ENCODE measurements at regions not wholly inside any gene's neighbourhood (a gene's known extent, or its start where the extent isn't known, plus 50 kb on each side); places are given as distances from the start of the nearest gene placed in this dataset.
"Not testable (repeated sequence)": the region's sequence is repeated elsewhere in the genome, so short reads cannot be mapped to it uniquely, and the experiment has no call there.

DNA sequence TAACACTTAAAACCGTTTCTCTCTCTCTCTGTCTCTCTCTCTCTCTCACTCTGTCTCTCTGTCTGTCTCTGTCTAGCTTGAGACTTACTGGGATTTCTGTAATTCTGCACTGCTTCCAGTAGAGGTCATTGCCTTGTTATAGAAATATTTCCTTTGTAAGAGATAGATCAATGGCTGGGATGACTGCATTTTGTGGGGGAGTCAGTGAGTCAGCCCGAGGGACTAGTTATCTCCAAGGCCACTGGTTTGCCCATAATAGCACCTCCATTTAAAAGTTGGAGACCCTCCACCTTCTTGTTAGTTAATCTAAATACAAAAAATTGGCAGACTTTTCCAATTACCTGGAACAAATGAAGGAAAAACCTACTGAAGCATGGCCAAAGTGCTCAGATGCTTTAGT, 547.2 kb downstream of the LRRC70 start:
- intact Hi-C loops (cut with micrococcal nuclease): no loop called here

DNA sequence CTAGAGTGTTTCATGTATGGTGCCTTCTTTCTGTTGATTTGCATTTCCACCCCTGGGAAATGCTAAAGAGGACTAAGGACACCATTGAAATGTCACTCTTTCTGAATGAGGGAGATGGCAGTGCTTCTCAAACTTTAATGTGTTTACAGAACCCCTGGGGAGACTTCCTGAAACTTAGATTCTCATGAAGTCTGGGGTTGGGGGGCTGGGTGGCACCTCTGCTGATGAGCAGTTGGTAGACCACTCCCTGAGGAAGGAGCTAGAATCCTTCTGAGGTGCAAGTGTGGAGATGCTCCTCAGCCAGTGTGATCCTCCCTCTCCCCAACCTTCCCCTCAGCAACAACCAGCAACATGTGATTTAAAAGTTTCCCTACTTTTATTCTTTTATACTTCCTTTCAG, 546.8 kb downstream of the LRRC70 start:
- intact Hi-C loops (cut with micrococcal nuclease): no loop called here

DNA sequence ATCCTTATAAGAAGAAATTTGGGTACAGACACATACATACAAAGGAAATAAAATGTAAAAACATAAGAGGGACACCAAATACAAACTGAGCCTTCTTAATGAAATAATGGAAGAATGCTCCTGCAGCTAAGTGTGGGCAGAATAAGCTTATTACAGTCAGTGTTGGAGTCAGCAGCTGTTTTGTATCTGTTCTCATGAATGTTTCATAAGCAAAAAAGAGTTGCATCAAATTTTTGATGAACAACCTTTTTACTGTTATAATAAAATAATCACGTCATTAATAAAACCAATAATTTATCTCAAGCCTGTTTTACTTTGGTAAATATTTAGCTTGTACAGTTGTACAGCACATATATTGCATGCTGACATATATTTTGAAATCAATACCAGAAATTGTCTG, 545.6 kb downstream of the LRRC70 start:
- intact Hi-C loops (cut with micrococcal nuclease): no loop called here

DNA sequence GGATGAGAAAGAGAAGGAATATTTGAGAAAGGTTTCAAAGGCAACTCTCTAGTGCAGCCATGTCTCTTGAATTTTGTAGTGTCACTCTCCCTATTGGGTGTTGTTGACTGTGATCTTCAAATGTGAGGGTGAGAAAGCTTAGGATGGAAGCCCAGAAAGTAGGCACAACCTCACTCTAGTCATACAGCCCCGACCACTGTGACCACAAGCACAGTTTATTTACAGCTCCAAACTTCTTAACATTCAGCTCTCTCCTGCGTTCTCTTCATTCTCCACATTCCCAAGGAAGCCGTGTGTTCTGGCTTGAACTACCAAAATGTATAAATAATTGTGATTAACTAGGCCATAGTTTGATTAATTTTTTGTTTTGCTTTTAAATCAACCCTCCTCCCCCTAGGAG, 542.9 kb downstream of the LRRC70 start:
- intact Hi-C loops (cut with micrococcal nuclease): no loop called here

DNA sequence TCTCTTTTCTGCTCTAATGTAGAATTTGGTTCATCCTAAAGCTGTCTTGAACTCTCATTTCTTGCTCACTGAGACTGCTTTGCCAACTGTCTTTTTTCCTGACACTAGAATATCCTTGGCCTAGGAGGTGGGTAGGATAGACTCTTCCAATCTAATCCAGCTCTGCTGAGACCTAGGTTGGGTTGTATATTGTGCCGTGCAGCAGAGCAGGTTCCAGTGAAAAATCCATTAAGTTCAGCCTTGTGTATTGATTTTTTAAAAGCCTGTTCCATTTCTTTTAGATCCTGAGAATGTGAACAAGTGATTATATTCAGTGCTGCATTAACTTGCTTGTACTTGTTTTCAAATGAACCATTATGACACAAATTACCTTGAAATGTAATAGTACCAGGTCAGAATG, 539.6 kb downstream of the LRRC70 start:
- intact Hi-C loops (cut with micrococcal nuclease): no loop called here

DNA sequence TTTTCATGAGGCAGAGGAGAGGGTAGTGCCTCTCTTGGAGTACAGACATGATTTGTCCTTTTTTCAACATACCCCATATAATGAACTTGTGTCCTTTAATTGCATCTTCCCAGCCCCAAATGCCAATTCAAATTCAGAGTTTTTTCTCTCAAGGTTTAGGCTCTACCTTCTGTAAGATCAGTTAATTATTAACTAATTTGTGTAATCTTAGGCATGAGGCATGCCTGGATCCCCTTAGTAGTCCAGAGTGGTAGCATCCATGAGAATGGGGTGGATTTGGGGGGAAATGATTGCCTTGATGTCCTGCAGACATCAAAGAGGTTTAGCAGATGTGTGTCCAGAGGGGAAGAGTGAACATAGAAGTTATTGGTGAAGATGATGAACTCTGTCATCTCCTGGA, 533.3 kb downstream of the LRRC70 start:
- intact Hi-C loops (cut with micrococcal nuclease): no loop called here

DNA sequence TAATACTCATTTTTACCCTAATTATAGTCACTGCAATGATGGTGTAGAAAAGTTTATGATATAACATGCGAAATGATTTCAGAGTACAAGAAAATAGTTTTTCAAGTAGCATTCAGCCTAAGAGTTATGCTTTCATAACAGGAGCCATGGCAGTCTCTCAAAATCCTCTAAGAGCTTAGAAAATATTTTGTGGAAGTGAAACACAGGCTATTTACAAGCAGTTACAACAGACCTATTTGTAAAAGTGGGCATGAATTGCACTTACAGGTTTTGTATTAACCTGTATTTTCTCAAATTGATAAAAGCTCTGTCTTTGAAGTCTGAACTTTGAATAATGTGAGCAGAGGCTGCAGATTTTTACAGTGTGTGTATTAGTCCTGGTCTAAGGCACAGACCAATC, 523.3 kb downstream of the LRRC70 start:
- intact Hi-C loops (cut with micrococcal nuclease): no loop called here

DNA sequence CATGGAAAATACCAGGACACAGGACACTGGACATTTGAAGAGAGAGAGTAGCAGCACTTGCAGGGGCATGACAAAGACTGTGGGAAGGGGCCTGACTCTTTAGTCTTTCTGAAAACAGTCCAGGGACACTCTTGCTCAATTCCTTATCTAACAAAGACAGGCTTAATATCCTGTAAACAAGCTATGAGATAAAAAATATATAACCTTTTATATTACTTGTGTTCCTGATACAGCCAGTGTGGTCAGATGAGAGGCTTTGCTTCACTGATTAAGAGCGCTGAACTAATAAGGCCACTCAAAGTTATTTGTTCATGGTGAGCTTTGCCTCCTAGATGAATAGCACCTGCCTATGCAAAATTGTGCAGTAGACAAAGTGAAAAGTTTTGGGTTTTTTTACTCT, 518.7 kb downstream of the LRRC70 start:
- intact Hi-C loops (cut with micrococcal nuclease): no loop called here

DNA sequence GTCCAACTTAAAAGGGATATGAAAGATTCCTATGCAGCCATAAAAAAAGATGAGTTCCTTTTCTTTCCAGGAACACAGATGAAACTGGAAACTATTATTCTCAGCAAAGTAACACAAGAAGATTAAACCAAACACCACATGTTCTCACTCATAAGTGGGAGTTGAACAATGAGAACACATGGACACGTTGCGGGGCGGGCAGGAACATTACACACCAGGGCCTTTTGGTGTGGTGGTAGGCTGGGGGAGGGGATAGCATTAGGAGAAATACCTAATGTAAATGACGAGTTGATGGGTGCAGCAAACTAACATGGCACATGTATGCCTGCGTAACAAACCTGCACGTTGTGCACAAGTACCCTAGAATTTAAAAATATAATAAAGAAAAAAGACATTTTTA, 516.1 kb downstream of the LRRC70 start:
- intact Hi-C loops (cut with micrococcal nuclease): no loop called here

DNA sequence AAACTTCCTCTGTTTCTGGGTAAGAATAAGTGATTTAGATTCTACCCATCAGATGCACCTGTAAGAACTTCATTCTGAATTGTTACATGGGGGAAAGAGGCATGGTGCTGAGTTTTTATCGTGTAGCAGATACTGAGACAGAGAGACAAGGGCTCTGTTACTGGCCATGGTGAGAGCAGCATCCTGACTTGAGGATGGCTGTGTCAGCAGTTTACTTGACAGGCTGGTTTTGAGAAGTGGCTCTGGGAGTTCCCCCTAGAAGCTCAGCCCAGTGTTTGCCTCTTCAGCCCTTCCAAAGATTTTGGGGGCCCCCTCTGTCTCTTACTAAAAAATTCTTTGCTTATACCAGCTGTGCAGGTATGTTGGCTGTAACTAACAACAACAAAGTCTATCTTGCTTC, 510.5 kb downstream of the LRRC70 start:
- intact Hi-C loops (cut with micrococcal nuclease): no loop called here

DNA sequence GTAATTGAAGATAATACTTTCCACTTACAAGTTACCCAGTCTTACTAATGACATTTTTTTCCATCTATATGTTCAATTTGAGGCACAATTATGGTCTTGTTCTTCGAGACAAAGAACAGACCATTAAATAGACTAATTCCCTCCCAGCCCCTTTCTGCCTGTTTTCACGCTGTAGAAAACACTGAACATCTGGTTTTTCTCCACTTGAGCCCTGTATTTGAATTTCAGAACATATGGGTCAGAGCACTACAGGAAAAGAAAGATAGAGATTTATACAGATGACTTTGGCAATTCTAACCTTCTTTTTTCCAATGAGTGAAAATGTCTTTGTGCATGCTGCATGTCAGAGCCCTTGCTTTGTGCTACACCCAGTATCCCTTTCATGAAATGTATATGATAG, 506.9 kb downstream of the LRRC70 start:
- intact Hi-C loops (cut with micrococcal nuclease): no loop called here

DNA sequence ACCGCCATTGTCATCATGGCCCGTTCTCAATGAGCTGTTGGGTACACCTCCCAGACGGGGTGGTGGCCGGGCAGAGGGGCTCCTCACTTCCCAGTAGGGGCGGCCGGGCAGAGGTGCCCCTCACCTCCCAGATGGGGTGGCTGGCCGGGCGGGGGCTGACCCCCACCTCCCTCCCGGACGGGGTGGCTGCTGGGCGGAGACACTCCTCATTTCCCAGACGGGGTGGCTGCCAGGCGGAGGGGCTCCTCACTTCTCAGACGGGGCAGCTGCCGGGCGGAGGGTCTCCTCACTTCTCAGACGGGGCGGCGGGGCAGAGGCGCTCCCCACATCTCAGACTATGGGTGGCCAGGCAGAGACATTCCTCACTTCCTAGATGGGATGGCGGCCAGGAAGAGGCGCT, 505.1 kb downstream of the LRRC70 start:
- intact Hi-C loops (cut with micrococcal nuclease): not testable (repeated sequence)

DNA sequence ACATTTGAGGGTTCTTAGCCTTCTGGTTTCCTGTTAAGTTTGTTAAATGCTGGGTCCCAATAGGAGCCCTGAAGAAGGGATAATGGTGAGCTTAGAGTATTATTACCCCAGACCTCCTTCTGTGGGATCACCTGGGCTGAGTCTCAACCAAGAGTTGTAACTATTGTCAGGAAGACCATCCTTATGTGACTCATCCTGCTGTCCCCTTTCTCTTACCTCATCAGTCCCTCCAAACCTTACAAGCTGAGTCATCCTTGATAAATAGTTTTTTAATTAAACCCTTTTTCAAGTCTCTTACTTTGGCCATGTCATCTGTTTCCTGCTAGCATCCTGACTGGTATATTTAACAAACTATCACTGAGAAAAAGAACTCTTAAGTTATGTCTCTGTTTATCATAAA, 502.8 kb downstream of the LRRC70 start:
- intact Hi-C loops (cut with micrococcal nuclease): no loop called here

DNA sequence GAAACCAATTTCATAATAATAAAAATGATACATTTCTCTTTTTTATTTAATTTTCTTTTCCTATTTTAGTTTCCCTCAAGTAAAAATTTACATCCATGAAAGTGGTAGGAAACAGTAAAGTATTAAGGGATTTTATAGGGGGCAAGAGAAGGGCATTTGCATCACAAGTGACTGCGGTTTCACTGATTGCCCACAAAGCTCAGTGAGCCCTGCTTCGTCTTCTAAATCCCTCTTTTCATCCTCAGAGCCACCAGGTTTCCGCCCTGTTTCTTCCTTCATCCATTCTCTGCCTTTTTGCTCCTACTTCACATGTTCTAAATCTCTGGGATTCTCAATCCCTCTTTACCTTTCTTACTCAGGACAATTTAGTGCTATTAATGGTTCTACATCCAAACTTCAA, 491.4 kb downstream of the LRRC70 start:
- intact Hi-C loops (cut with micrococcal nuclease): no loop called here

DNA sequence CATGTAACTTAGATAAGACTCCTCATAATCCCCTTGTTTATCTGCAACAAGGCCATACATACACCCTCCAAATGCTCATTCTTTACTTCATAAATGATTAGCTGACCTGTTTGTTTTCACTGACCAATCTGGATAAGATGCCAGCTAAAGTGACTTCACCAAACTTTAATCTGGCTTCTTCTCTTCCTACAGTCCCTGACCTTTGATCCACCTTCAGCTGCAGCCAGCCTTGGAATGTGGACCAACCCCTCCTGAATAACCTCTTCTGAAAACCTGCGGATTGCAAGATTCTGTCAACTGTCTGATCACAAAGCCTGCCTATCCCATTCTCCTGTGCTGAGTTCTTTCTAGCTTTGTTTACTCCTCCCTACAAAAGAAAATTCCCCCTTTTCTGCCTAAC, 476.8 kb downstream of the LRRC70 start:
- intact Hi-C loops (cut with micrococcal nuclease): no loop called here

DNA sequence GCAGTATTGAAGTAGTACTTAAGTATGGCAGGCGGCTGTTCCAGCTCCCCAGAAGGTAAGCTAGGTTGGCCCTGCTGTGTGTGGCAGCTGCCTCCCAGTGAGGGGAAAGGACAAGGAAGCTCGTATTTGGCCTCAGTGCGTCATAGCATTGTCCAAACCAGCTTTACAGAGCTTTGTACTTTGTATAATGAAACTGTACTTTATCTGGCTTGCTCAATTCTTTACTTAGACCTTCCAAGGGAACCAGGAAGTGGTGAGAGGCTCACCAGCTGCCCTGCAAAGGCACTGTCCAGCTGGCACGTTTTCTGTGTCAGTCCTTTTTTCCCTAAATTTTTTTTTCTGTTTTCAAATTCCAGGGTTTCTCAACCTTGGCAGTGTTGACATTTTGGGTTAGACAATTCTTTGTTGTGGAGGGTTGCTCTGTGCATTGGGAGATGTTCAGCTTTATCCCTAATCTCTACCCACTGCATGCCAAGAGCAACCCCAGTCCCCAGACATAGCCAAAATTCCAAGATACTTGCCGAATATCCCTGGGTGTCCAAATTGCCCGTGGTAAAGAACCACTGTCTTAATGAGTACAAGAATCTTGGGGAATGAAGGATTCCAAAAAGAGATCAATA, 474.5 kb downstream of the LRRC70 start:
- intact Hi-C loops (cut with micrococcal nuclease): no loop called here

DNA sequence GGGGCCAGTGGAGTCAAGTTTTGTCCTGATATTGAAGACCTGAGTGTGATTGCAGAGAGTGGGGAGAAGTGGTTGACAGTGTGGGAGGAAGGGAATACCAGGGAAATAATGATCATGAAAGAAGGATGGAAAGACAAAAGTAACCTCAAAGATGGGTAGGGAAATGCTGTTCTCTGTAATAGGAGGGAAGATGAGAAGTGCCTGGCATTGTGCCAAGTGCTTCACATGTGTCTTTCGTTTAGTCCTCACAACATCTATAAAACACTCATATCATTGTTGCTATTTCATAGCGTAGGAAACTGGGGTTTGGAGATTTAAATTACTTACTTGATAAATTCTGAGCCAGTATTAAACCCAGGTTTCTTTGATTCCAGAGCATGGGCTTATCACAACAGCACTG, 472.3 kb downstream of the LRRC70 start:
- intact Hi-C loops (cut with micrococcal nuclease): no loop called here

DNA sequence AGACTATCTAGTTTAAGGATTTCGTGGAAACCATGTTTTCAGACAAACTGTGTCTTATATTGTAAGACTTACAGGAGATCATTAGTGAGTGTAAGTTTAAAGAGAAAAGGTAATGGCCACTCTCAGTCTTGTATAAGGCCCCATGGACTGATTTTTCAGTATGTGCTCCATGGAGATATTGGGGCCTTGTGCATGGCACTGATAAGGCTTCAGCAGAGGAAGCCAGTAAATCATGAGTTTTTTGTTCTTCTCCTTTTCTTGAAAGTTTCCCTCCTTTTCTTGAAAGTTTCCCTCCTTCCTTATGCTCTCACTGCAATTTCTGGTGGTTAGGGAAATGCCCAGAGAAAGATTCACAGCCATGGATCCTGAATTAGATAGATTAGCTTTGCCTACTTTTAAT, 471.3 kb downstream of the LRRC70 start:
- intact Hi-C loops (cut with micrococcal nuclease): no loop called here

DNA sequence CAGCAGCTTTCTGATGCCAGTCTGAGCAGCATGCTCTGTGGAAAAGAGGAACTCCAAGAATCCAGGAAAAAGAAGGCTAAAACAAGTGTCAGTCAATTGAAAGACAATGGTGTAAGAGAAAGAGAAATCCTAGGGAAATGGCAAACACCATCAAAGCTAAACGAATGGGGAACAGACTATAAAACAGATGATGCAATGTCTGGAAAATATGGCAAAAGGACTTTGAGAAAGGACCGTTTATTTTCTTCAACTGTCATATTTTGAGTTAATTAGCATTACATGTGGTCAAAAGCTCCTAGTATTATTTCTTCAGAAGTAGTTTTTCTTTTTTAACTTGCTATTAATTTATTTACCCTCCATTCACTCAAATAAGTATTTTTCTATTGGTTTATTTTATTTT, 465.2 kb downstream of the LRRC70 start:
- intact Hi-C loops (cut with micrococcal nuclease): no loop called here

DNA sequence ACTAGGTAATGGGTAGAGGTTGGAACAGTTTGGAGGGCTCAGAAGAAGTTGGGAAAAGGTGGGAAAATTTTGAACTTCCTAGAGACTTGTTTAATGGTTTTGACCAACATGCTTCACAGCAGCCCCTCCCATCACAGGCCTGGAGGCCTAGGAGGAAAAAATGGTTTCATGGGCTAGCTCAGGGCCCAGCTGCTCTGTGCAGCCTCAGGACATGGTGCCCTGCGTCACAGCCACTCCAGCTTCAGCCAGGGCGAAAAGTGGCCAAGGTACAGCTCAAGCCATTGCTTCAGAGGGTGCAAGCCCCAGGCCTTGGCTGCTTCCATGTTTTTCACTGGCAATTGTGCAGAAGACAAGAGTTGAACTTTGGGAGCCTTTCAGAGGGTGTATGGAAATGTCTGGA, 453.7 kb downstream of the LRRC70 start:
- intact Hi-C loops (cut with micrococcal nuclease): no loop called here

DNA sequence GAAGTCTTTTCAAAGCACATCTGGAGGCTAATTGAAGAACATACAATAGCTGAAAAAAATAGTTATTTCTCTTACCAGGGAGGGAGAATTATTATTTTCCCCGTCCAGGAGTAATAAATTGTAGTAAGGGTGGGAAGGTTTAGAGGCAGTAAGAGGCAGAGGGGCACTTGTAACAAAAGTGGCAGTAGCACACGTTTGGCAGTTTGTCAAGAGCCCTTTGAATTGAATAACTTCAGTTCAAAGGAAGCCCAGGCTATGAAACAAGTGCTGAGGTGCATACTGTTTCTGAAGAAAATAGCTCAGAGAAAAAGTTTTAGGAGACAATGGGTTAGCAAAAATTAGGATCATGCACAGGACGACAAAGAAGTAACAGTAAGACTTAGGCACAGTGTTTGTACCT, 451.3 kb downstream of the LRRC70 start:
- intact Hi-C loops (cut with micrococcal nuclease): no loop called here

DNA sequence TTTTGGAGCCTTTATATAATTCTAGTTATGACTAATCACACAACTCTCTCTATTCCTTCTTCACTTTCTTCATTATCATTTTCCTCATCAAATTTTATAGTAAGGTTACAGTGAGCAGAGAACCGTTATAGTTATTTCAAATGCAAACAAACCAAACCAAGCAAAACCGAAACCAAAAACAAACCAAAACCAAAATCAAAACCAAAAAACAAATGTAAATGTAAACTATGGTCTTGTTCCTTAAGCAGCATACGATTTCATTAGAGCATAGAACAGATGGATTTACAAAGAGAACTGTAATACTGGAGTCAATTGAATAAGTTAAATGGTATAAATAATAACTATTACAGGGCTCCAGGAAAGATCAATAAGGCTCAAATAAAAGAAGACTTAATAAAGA, 447.1 kb downstream of the LRRC70 start:
- intact Hi-C loops (cut with micrococcal nuclease): no loop called here

DNA sequence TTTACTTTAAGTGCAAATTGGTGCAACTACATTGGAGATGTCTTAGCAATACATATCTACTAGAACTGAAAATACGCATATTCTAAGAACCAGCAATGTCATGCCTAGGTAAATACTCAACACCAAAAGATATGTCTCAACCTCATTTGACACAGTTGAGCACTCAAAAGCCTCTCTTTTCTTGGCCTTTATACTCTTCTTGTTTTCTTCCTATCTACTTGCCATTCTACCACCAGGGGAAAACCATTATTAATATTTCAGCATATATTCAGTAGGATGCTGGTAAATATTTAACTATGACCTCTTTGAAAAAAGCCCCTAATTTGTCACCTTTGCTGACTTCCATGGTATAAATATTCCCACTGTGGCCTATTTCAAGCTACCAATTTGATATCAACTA, 443.8 kb downstream of the LRRC70 start:
- intact Hi-C loops (cut with micrococcal nuclease): no loop called here

DNA sequence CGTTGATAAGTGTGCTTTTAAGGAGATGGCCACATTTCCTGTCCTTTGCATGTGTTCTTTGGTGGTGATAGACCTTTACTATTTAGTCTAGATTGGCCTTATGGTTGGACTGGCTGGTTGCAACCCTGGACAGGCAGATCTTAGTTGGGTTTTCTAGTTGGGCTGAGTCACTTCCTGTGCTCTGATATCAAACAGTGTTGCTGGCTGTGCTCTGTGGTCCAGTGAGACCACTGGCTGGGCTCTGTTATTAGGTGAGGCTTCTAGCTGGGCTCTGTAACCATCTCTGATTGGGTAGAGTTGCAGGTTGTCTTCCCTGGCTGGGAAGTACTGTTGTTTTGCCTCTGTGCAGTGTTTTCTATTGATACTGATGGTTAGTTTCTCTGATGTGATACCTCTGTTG, 432.5 kb downstream of the LRRC70 start:
- intact Hi-C loops (cut with micrococcal nuclease): no loop called here
